H9 (cell line): ENCODE measurements at regions not wholly inside any gene's neighbourhood (a gene's known extent, or its start where the extent isn't known, plus 50 kb on each side); places are given as distances from the start of the nearest gene placed in this dataset.

Experiments used
- DNase-seq: peaks from one replicate; pipeline ENCODE4 v3.0.0-alpha.2; 2017
- H2AFZ ChIP-seq: one replicate; pipeline ENCODE4 v1.6.1; 2013; ENCODE audit warnings: mild to moderate bottlenecking, low read length, control low read depth, moderate library complexity
- H2AK5ac ChIP-seq: 2 replicates; pipeline ENCODE4 v1.6.1; 2013; ENCODE audit warnings: low read length, control low read depth, mixed read lengths; ENCODE audit not compliant: insufficient read length
- H2BK120ac ChIP-seq: one replicate; pipeline ENCODE4 v1.6.1; 2013; ENCODE audit warnings: low read depth, mild to moderate bottlenecking, low read length, control low read depth, inconsistent platforms; ENCODE audit not compliant: poor library complexity, severe bottlenecking
- H2BK12ac ChIP-seq: 2 replicates; pipeline ENCODE4 v1.6.1; 2013; ENCODE audit warnings: low read length, control low read depth, mixed read lengths, low read depth; ENCODE audit not compliant: insufficient read length
- H2BK15ac ChIP-seq: 2 replicates; pipeline ENCODE4 v1.6.1; 2013; ENCODE audit warnings: low read depth, low read length, control low read depth
- H2BK20ac ChIP-seq: one replicate; pipeline ENCODE4 v1.6.1; 2013; ENCODE audit warnings: low read depth, mild to moderate bottlenecking, low read length, control low read depth, inconsistent platforms; ENCODE audit not compliant: poor library complexity, severe bottlenecking
- H2BK5ac ChIP-seq: 2 replicates; pipeline ENCODE4 v1.6.1; 2013; ENCODE audit warnings: low read length, control low read depth, mixed read lengths; ENCODE audit not compliant: insufficient read length
- H3K14ac ChIP-seq: 2 replicates; pipeline ENCODE4 v1.6.1; 2013; ENCODE audit warnings: low read length, control low read depth; ENCODE audit not compliant: insufficient read depth
- H3K18ac ChIP-seq: 2 replicates; pipeline ENCODE4 v1.6.1; 2013; ENCODE audit warnings: low read depth, mild to moderate bottlenecking, mixed read lengths, low read length, control low read depth; ENCODE audit not compliant: insufficient read length
- H3K23ac ChIP-seq: 2 replicates; pipeline ENCODE4 v1.6.1; 2013; ENCODE audit warnings: low read length, control low read depth, mixed read lengths, low read depth; ENCODE audit not compliant: insufficient read length
- H3K23me2 ChIP-seq: 2 replicates; pipeline ENCODE4 v1.6.1; 2013; ENCODE audit warnings: low read depth, mild to moderate bottlenecking, mixed read lengths, low read length, control low read depth; ENCODE audit not compliant: insufficient read length, poor library complexity, severe bottlenecking
- H3K27ac ChIP-seq: 2 replicates; pipeline ENCODE4 v1.5.1; 2013; ENCODE audit warnings: low read length, control low read depth, mixed read lengths, low read depth; ENCODE audit not compliant: insufficient read length
- H3K27me3 ChIP-seq: 2 replicates; pipeline ENCODE4 v1.6.1; 2013; ENCODE audit warnings: low read length, control low read depth, inconsistent platforms; ENCODE audit not compliant: insufficient read depth
- H3K4ac ChIP-seq: 2 replicates; pipeline ENCODE4 v1.6.1; 2013; ENCODE audit warnings: low read depth, mild to moderate bottlenecking, control low read depth, inconsistent platforms, low read length, moderate library complexity
- H3K4me1 ChIP-seq: 2 replicates; pipeline ENCODE4 v1.6.1; 2013; ENCODE audit warnings: low read length, control low read depth, inconsistent platforms; ENCODE audit not compliant: insufficient read depth
- H3K4me2 ChIP-seq: 2 replicates; pipeline ENCODE4 v1.6.1; 2013; ENCODE audit warnings: low read length, control low read depth, mixed read lengths; ENCODE audit not compliant: insufficient read length, insufficient read depth
- H3K56ac ChIP-seq: 2 replicates; pipeline ENCODE4 v1.6.1; 2013; ENCODE audit warnings: low read depth, mild to moderate bottlenecking, mixed read lengths, low read length, control low read depth; ENCODE audit not compliant: insufficient read length
- H3K79me1 ChIP-seq: 2 replicates; pipeline ENCODE4 v1.6.1; 2013; ENCODE audit warnings: low read depth, mild to moderate bottlenecking, moderate library complexity, low read length, control low read depth, inconsistent platforms; ENCODE audit not compliant: insufficient read depth, poor library complexity, severe bottlenecking
- H3K79me2 ChIP-seq: 2 replicates; pipeline ENCODE4 v1.6.1; 2013; ENCODE audit warnings: low read length, control low read depth, inconsistent platforms; ENCODE audit not compliant: insufficient read depth
- H3K9ac ChIP-seq: 2 replicates; pipeline ENCODE4 v1.6.1; 2013; ENCODE audit warnings: low read length, control low read depth, mixed read lengths; ENCODE audit not compliant: insufficient read length; ENCODE audit errors: extremely low read depth
- H3K9me3 ChIP-seq: one replicate; pipeline ENCODE4 v1.6.1; 2013; ENCODE audit warnings: low read depth, low read length, inconsistent platforms; ENCODE audit not compliant: control insufficient read depth
- H3T11ph ChIP-seq: one replicate; pipeline ENCODE4 v1.6.1; 2013; ENCODE audit warnings: mild to moderate bottlenecking, low read length, control low read depth, inconsistent platforms
- H4K20me1 ChIP-seq: one replicate; pipeline ENCODE4 v1.6.1; 2013; ENCODE audit not compliant: control insufficient read depth, insufficient read length, insufficient read depth
- H4K5ac ChIP-seq: 2 replicates; pipeline ENCODE4 v1.6.1; 2013; ENCODE audit warnings: low read depth, mild to moderate bottlenecking, mixed read lengths, low read length, control low read depth; ENCODE audit not compliant: insufficient read length
- H4K8ac ChIP-seq: replicated peaks from 2 replicates; pipeline ENCODE4 v1.6.1; 2013; ENCODE audit warnings: low read length, control low read depth, mixed read lengths, low read depth; ENCODE audit not compliant: insufficient read length
- H4K91ac ChIP-seq: 2 replicates; pipeline ENCODE4 v1.6.1; 2013; ENCODE audit warnings: low read depth, mild to moderate bottlenecking, moderate library complexity, mixed read lengths, low read length, control low read depth; ENCODE audit not compliant: insufficient read length
- H3K27ac Mint-ChIP-seq, 3 experiments: 2 replicates in 2 of 3; 3 replicates in 1 of 3; pipeline ENCODE4 v1.8.0; 2020 to 2021; ENCODE audit warnings: mixed read lengths in 3 of 3, mild to moderate bottlenecking in 1 of 3, moderate library complexity in 1 of 3
- H3K27me3 Mint-ChIP-seq: 2 replicates; pipeline ENCODE4 v1.8.0; 2021; ENCODE audit warnings: low read depth, mild to moderate bottlenecking, moderate library complexity, mixed read lengths
- H3K36me3 Mint-ChIP-seq, 3 experiments: 2 replicates in 2 of 3; 3 replicates in 1 of 3; pipeline ENCODE4 v1.8.0; 2020 to 2021; ENCODE audit warnings: low read depth in 3 of 3, mixed read lengths in 3 of 3; ENCODE audit not compliant: insufficient read depth in 1 of 3
- H3K4me1 Mint-ChIP-seq, 2 experiments: 2 replicates each; pipeline ENCODE4 v1.8.0; 2020; ENCODE audit warnings: mixed read lengths in 2 of 2
- H3K4me3 Mint-ChIP-seq, 2 experiments: 2 replicates in 1 of 2; 3 replicates in 1 of 2; pipeline ENCODE4 v1.8.0; 2020 to 2021; ENCODE audit warnings: mild to moderate bottlenecking in 2 of 2, mixed read lengths in 2 of 2, moderate library complexity in 1 of 2
- H3K9me3 Mint-ChIP-seq, 2 experiments: 2 replicates in 1 of 2; 3 replicates in 1 of 2; pipeline ENCODE4 v1.8.0; 2020; ENCODE audit warnings: mild to moderate bottlenecking in 2 of 2, mixed read lengths in 2 of 2, moderate library complexity in 1 of 2
- CTCF ChIP-seq: fragments of 200-600 bp; sonication (generic); conservative IDR thresholded peaks from 3 replicates; pipeline ENCODE4 v1.8.0; 2021; ENCODE audit warnings: antibody characterized with exemption, mild to moderate bottlenecking
- WGBS: extraction: QIAGEN DNeasy Blood & Tissue Kit; methylation state at CpG from one replicate; pipeline ENCODE4 v1.1.7; 2013; ENCODE audit warnings: missing lambda C conversion rate, low lambda C conversion rate, mixed read lengths; ENCODE audit not compliant: insufficient read length; ENCODE audit errors: extremely low coverage; 5-methylcytosine and 5-hydroxymethylcytosine counted together

- TF ChIP-seq CTCF = no peak
- Histone ChIP-seq H3K14ac (no peak overlapping the region; the same call in 1 of the 2 replicates), H3K27me3 (no peaks in the 10 kb centered on the region), H3K9me3 (no peaks in the 10 kb centered on the region), H3T11ph (no peak overlapping the region), H3K79me1 (no peaks in the 10 kb centered on the region), H2BK120ac (no peak overlapping the region), H3K18ac (no peak overlapping the region), H2BK12ac (no peak overlapping the region), H3K23ac (no peak overlapping the region), H4K20me1 (no peaks in the 10 kb centered on the region), H2AK5ac (no peak overlapping the region), H4K5ac (no peak overlapping the region), H3K27ac (no peak overlapping the region), H2BK15ac (no peak overlapping the region), H4K91ac (no peak overlapping the region), H3K23me2 (no peaks in the 10 kb centered on the region), H4K8ac (no peak overlapping the region), H3K4ac (no peak overlapping the region), H2BK5ac (no peak overlapping the region), H3K9ac (no peak overlapping the region), H2AFZ (no peak overlapping the region), H3K4me2 (no peak overlapping the region), H2BK20ac (no peak overlapping the region), H3K79me2 (no peaks in the 10 kb centered on the region), H3K4me1 (no peaks in the 10 kb centered on the region), H3K56ac (no peak overlapping the region)
- Mint-ChIP-seq H3K27me3 (peaks cover 4% of the 10 kb centered on the region), H3K9me3 (no peaks in the 10 kb centered on the region; a peak in 1 of 5 replicates), H3K4me1 (no peaks in the 10 kb centered on the region), H3K4me3 (no peak overlapping the region), H3K36me3 (no peaks in the 10 kb centered on the region; a peak in 1 of 7 replicates), H3K27ac (no peak overlapping the region)
- no CpG with 5 or more reads among the region's 11 CpGs for WGBS
- DNase-seq = no peak
These were observed 136.9 kb downstream of the IRX2 start for GRCh38 chr5:2614571-2614970.
